NOMO-1 treated with DMSO at 0.1 percent for 48 hours (cell line): ENCODE measurements at regions not wholly inside any gene's neighbourhood (a gene's known extent, or its start where the extent isn't known, plus 50 kb on each side); places are given as distances from the start of the nearest gene placed in this dataset.

Source experiments
- DNase-seq: peaks from one replicate; lab custom pipeline; 2025; ENCODE audit not compliant: unreplicated experiment; lab: John Stamatoyannopoulos, UW

DNA sequence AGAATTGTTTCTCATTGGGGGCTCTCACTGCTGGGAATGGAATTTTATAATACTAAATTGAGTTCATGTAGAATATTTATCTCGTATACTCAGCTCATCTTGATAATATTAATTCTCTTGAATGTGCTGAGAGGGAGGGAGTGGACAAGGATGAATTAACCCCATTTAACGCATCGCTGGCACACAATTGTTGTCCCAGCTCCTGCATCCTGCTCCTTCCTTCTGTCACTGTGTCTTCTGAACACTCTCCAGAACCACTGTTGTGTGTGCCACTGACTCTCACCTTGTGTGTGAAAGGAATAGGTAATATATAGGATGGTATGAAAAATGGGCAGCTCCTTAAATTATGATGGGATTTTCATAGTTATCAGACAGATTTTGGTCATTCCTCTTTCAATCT, 267.3 kb downstream of the MTRR start:
- no peak for DNase-seq

DNA sequence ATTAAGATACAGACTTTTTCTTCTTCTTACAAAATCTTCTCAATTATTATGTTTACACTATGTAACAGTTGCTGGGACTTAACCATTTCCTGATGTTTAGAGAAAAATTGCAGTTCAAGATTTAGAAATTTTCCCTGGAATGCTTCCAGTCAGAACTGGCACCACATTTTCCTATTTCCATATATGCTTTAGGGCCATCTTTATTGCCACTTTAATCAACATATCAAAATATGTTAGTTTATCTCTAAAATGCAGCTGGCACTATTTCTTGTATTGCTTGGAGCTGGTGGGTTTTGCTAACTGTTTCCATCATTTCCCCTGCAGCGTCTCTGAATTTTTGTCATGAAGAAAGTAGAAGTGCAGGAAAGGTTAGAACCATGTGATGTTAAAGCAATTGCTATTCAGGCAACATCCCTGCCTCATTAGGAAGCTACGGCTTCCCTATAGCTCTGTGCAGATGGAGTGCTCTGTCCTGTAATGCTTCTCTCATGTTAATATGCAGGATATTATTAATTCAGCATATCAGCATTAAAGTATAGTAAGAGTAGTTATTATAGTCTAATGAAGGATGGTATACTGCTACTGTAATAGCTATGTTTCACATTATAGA, 269.1 kb downstream of the MTRR start:
- DNase-seq = no peak

DNA sequence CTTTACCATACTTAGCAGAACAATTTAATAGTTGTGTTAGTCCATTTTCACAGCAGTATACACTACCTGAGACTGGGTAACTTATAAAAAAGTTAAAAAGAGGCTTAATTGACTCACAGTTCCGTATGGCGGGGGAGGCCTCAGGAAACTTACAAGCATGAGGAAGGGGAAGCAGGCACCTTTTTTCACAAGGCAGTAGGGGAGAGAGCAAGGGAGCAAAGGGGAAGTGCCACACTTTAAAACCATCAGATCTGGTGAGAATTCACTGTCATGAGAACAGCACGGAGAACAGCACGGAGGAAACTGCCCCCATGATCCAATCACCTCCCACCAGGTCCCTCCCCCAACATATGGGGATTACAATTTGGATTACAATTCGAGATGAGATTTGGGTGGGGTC, 269.9 kb downstream of the MTRR start:
- peak; percentile 63 for DNase-seq

DNA sequence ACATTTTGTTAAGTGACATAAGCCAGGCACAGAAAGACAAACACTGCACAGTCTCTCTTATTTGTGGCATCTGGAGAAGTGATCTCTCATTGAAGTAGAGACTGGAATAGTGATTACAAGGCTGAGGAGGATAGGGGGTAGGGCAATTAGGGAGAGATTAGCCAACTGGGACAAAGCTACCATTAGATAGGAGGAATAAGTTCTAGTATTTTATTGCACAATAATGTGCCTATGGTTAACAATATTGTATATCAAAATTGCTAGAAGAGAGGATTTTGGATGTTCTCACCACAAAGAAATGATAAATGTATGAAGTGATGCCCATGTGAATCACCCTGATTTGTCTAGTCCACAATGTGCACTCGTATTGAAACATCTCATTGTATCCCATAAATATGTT, 281.8 kb downstream of the MTRR start:
- no peak for DNase-seq

DNA sequence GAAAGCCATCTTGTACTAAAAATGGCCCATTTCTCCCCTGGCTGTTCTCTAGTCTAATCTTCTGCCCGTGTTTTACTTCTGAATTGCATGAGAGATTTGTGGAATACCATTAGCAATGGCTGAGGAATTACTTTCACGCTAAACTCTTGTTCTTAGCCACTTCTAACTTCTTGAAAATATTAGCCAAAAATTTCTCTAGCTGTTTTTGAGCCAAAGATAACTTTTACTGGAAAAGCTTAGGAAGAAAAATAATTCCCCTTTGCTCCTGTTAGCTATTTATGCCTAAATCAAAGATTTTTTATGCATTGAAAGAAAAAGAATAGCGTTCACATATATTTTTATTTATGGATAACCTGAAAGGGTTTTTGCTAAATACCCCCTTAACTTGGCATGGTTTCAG, 287.8 kb downstream of the MTRR start:
- DNase-seq = no peak

DNA sequence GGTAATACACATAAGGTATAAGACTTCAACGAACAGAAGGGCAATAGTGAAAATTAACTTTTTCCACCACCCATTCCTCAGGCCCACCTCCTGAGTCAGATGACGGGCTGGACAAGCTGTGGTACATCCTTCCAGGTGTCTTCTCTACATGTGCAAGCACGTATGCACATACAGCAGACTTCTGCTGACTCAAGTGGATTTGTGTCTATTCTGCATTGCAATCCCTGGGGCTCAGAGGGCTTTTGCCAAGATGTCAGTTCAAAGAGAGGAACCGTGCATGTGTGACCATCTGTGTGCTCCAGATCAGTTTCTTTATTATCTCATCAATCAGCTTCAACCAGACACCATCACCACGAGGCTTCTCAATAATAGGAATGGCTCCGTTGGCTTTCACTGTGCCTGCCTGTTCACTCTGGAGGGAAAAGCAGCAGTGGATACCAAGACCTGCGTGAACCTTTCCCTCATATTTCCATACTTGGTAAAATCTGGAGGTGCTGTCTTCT, 288.4 kb downstream of the MTRR start:
- DNase-seq = no peak

DNA sequence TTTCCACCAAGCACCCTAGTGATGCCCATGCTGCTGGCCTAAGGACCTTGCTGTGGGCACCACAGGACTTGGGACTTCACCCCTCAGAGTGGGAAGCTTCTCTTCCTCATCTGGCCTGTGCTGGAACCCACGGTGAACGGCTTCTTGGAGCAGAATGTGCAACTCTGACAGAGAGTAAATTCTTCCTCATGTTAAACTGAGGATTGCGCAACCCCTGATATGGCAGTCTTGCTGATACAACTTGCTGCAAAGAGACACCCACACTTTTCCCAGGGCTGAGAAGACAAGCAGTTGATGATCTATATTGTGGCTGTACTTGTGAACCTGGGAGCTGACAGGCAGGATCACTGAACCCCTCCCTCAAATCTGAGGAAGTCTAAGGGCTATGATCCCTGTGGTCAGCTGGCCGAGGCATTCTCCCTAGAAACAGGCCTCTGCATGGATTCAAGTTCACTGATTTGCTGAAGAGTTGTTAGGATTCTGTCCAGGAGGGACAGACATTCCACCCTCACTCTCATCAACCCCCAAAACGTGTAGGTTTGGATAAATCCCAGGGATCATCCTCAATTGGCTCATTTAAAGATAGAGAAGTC, 307.2 kb downstream of the MTRR start:
- peak; percentile 42 for DNase-seq

DNA sequence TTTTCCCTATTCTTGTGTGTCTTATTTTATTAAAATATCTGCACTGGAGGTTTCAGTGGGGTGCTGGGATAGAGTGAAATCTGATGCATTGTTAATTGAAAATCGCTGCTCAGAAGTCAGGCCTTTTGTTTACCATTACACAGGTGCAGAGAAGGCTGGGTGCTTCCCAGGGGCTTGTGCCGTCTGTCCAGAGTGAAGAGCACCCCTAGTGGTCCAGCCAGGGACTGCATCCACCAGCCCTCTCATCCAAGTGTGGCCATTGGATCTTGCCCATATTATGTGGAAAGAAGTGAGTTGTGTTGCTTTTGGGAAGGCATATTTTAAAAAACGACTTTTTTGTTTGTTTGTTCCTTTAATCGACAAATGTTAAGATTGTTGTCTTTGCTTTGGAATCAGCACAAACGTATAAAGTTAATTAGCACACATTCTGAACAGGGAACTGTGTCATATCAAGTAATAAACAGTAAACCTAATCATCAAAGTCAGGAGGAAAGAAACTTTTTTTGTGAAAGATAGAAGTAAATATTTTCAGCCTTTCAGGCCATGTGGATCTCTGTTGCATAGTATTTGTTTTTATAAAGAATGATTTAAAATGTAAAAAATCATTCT, 315.6 kb downstream of the MTRR start:
- DNase-seq = no peak

DNA sequence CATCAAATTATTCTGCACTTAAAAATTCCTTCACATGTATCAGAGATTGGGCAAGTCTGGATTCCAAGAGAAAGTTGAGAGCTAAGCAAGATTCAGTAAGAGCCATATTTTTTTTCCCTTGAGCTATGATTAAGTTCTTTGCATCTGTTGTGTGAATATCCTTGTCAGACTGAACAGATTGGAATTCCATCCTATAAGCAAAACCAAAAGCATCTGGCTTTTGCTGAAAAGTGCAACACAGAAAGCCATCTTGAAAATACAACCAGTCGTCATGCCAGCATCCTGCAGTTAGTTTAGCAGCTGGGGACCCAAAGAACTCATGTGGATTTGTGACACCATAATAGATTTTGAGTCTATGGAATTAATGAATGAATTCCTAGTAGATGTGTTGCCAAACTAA, 316.9 kb downstream of the MTRR start:
- DNase-seq = no peak

DNA sequence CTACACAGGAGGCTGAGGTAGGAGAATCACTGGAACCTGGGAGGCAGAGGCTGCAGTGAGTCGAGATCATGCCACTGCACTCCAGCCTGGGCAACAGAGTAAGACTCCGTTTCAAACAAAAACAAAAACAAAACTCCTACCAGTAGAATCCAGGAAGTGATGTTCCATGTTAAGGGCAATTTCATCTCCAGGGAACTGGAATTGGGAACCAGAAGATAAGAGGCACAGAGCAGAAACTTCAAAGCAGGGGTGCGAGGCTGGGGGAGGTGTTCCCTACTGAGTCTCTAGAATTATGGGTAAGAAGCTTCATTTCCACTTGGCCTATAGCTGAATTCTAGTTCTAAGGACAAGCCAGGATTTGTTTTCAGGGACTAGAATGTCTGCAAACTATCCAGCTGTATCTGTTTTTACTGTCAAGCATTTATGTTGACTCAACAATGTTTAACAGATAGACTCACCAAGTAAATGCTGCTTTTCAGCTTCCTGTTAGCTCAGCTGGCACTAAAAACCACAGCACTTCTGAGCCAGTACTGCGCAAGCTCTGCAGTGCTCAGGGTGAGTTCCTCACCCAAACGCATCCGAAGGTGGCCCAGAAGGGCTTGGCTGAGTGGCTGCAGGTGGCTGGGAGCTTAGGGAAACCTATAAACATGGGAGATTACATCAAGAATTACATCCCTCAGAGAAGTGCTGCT, 320.1 kb downstream of the MTRR start:
- DNase-seq = no peak

DNA sequence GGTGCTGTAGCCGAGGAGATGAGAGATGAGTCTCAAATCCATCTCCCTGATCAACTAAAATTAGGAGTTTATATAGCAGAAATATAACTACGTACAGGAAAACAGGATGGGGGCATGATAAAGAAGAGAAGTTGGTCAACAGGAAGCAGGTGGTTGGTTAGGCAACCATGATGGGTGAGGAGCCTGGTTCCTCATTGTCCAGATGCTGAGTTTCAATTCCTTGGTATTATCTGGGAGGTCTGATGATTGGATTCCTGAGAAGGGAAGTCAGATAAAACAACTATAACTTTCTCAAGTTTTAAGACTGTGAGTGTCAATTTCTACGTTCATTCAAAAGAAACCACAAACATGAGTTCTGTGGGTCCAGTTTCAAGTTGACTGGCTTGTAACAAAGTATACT, 323.9 kb downstream of the MTRR start:
- DNase-seq = peak; percentile 70

DNA sequence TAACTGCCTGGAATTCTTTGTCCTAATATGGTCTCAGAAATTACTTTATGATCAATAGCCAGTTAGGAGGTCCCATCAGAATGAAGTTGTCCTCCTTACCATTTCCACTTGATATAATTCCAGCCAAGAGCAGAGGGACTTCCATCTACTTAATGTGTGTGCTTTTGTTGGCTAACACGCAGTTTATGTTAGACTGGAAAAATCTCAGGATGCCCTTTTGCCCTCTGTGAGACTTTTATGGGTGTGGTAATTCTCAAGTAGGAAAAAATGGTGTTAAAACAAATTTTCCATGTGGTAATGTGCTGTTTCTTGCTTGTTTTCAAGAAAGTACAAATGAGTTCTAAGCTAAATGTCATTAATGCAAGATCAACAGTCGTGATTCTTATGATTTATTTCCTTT, 327.1 kb downstream of the MTRR start:
- no peak for DNase-seq

DNA sequence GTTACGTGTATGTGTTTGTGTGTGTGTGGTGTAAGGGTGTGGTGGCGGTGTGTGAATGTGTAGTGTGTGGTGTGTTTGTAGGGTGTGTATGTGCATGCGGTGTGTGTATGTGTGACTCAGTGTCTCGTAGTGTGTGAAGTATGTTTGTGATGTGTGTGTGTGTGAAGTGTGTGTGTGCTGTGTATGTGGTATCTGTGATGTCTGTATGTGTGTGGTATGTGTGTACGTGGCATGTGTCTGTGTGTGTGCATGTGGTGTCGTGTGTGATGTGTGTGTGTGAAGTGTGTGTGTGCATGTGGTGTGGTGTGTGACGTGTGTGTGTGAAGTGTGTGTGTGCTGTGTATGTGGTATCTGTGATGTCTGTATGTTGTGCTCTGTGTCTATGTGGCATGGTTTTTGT, 339.4 kb downstream of the MTRR start:
- DNase-seq = no peak

DNA sequence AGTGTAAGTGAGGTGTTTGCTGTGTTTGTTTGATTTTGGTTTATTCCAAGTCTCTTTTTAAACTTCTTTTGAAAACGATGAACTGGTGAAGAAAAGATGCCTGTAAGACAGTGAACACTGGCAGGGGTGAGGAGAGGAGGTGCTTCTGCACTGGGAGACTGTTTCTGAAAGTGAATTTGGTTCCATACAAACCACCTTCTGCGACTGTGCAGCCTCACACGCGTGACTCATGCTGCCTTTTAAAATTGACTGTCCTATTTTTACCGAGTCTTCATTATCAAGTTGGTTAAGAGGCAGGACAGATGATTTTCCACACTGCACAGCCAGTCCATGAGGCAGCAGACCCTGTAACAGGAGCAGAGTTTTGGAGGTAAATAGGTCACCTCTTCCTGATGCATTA, 340.6 kb downstream of the MTRR start:
- DNase-seq = no peak

DNA sequence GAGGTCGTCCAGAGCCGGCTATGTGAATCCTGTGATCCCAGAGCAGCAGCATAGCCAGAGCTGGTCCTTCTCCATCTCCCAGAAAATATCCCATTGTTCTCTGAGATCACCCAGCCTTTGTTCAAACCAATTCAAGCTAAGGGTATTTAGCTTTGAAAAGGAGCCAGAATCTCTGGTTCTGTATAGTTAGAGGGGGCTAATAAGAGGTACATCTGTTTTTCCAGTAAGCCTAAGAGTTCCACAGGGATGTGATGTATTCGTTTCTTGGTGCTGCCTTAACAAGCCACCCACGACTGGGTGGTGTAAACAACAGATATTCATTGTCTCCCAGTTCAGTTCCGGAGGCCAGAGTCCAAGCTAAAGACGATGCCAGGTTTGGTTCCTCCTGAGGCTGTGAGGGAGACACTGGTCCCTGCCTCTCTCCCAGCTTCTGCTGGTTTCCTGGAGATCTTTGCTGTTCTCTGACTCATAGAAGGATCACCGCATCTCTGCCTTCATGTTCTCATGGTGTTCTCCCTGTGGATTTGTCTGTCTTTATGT, 344.8 kb downstream of the MTRR start:
- DNase-seq = no peak

DNA sequence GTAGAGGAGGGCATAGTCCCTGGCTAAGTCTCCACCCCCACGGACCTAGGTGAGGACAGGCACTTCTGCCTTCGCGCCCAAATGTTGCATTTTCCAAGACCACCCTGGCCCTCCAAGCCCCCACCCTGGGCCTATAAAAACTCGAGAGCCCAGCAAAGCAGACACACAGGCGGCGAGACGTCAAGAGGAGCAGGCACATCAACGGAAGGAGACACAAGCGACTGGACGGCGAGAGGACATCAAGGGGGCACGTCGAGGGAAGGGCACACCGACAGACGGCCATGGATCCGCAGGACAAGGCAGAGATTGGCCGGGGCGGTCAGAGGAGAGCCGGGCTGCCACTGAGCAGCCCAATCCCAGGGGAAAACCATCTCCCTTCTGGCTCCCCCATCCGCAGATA, 348.0 kb downstream of the MTRR start:
- no peak for DNase-seq

DNA sequence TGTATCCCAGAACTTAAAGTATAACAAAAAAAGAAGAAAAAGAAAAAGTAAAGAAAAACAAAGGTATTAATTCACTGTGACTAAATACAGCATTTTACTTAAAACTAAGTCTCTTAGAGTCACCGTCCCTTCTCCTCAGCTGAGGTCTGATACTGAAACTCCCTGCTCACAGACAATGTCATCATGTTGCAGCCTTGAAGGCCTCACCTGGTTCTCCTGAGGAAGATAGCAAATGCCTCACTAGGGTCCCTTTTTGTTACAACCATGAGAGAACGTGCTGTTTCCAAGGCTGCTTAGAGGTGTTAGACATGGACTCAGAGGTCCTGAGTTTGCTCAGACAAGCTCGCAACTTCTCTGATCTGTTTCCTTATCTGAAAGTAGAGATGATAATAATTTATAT, 357.2 kb downstream of the MTRR start:
- DNase-seq = no peak

DNA sequence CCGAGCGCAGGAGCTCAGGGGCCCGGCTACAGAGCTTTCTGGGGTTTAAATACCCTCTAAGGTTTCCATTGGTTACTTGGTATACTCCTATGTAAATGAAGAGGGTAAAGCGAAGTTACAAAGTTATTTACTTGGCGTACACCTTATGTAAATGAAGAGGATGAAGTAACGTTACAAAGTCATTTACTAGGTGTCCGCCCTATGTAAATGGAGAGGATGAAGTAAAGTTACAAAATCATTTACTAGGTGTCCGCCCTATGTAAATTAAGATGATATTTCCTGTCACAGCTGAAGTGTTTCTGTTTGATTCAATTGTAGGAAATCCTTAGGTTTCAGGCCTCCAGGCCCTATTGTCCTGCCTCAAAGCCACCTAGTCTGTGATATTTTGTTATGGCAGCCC, 358.2 kb downstream of the MTRR start:
- DNase-seq = no peak

DNA sequence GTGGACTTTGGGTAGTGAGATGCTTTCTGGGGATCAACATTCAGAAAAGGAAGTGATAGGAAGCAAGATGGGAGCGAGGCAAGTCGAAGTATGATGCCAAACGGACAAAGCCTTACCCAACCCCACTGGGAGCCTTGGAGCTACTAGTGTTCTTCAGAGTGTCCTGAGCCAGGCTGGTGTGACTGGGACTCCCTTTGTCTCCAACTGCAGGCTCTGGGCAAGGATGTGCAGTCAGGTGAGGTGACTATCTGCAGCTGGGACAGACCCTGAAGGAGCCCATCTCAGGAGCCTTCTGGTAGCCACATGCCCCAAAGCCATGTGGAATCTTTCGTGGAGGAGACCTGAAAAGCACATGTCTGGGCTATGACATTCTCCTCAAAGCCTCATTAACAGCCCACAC, 360.6 kb downstream of the MTRR start:
- no peak for DNase-seq

DNA sequence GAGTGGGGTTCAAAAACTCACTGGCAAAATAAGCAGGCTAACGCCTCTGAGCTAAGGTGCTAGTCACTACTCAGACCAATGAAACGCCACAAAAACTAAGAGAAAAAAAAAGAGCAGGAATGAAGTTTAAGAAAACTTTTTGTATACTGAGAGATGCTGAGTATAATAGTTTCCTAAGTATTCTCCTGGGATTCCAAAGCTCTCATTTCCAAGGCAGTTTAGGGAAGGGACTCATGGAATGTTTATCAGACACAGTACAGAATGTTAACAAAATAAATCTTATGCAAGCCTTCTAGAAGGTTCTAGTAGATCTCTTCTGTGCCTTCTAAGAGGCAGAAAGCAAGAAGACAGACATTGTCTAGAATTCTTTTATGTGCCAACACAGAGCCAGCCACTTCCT, 361.9 kb downstream of the MTRR start:
- DNase-seq = no peak

DNA sequence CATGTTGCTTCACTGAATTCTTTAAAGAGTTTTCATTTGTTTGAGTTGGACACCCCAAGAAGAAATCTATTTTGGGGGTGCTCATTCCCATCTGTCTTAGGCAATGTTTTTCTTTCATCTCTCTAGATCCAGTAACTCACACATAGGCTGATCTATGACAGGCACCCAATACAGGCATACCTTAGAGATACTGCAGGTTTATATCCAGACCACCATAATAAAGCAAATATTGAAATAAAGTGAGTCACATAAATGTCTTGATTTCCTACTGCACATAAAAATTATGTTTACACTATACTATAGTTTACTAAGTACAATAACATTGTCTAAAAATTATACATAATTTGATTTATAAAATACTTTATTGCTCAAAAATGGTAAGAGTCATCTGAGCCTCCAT, 364.5 kb downstream of the MTRR start:
- DNase-seq = no peak

DNA sequence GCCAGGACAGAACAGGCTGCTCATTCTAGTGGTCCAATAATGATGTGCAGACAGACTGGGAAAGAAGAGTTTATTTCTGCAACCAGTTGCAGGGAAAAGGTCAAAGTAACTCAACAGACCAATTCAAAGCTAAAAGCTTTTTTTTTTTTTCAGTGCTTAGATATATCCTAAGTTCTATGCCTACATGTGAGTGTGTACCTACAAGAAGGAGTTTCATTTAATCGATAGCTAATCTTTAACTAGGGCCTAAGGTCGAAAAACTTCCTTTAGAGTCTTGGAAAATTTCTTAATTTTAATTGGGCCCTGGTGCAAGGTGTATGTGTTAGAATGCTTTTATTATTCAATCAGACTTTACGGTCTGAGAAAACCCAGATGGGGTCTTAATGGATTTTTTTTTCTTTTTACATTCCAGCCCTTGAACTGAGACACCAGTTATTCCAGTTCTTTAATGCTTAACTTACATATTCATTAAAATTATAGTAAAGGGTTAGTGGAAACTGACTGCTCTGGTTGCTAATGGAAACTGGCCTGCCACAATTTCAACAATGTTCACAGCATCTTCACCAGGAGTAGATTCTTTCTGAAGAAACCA, 365.3 kb downstream of the MTRR start:
- DNase-seq = no peak
